Pons (tissue), 1 donor: ENCODE measurements at regions not wholly inside any gene's neighbourhood (a gene's known extent, or its start where the extent isn't known, plus 50 kb on each side); places are given as distances from the start of the nearest gene placed in this dataset.
"Not testable (repeated sequence)": the region's sequence is repeated elsewhere in the genome, so short reads cannot be mapped to it uniquely, and the experiment has no call there.

Experiments used
- DNase-seq: peaks from one replicate; pipeline ENCODE4 v3.0.0-alpha.2; 2016; ENCODE audit warnings: low spot score

DNA sequence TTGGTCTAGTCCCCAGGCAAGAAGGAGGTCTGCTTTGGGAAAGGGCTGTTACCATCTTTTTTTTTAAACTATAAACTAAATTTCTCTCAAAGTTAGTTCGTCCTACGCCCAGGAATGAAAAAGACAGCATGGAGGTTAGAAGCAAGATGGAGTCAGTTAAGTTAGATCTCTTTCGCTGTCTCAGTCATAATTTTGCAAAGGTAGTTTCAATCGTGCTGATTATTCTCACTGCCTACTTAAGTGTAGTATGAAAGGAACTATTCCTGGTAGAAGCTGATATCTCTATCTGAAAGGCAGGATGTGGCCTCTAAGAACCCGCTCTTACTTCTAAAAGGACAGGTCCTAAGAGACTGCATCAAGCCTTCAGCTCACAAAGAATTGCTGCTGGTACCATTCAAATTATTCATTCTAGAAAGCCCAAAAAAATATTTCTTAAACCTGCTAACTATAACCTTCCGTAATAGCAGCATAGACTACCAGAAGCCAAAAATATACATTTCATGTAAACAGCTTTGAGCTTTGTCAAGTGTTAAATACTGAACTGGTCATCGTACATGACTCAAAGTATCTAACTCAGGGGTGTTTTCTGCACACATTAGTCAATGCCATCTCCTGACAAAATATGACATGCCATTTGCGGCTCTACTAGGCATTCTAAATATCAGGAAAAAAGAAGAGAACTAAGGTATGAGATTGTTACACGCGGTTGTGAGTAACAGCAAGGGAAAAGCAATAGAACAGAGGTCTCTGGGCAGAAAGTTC lies 96.0 kb upstream of the CCDC80 start:
- no peak for DNase-seq

- no peak for DNase-seq
These were observed 95.4 kb upstream of the CCDC80 start for GRCh38 chr3:112736386-112736785.

DNA sequence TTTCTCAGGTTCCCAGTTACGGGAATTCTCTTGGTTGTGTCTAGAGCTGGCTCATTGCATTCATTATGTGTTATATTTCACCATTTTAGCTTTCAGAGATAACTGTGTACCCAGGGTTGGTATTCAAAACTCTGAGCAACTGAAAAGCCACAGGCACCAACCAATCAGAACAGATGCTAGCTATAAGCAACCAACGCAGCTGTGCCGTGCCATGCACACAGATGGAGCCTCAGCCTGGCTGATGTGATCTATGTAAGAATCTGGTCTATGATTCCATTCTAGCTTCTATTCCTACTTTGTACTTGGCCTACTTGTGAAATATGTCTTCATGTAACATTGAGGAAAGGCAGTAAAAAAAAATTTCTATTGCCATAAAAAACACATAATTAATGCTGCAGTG lies 95.0 kb upstream of the CCDC80 start:
- no peak for DNase-seq

DNA sequence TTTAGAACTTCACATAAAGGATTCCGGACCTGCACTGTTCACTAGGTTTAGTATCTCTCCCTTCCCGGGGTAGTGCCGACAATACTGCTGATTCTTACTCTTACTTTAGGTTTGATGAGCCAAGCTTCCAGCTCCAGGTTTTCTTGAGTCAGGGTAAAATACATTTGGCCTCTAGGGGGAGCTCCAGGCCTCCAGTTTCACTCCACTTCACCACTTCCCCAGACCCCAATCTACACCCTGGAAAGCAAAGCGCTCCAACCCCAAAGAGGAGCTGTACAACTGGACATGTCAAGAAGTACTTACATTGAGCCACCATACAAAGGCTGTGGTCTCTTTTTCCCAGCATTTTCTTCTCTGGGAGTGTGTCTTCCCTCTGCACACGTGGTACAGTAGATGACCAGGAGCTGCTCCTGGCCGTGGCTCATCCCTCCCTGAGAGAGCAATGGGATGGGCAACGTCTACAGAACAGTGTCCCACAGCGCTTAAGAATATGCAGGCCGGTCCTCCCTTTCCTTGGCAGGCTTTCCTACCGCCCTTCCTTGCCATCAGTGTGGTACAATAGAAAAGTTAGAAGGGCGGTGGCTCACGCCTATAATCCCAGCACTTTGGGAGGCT lies 93.9 kb upstream of the CCDC80 start:
- DNase-seq: peak; percentile 46

GRCh38 chr3:112734171-112734570 lies 93.2 kb upstream of the CCDC80 start:
- DNase-seq: no peak

GRCh38 chr3:112730210-112730609 lies 89.3 kb upstream of the CCDC80 start:
- no peak for DNase-seq

DNA sequence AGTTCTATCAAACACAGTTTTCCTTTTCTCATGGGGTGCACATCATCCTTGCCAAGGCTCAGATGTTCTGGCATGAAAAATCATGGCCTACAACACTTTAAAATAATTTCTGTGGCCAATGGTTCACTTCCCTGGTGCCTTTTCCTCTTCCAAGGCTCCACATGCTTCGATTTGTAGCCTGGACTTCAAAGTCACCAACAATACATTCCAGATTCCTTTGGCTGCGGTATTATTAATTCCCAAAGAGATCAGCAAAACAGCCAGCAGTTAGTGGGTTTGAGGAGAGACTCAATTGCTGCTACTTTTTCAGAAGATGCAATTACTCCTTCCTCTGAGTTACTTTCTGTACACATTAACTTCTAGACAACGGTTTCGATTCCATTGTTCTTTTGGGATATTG lies 80.3 kb upstream of the CCDC80 start:
- no peak for DNase-seq

DNA sequence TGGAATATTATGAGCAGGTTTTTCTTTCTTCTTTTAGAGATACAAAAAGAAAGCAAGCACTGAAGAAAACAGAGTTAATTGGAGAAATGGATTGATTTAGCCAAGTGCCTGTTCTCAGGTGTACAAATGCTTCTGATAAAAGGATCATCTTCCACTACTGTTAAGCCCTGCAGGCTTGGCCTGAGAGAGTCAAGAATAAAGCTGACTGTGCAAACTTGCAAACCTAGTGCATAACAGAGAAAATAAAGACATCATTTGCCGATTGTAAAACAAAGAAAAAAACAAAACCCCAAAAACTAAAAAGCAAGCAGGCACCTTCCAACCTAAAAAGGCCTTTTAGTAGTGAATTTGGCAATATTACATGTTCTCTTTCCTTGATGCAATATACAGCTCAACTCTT lies 78.0 kb upstream of the CCDC80 start:
- no peak for DNase-seq

- DNase-seq: no peak
These were observed 77.6 kb upstream of the CCDC80 start for GRCh38 chr3:112718516-112718915.

- no peak for DNase-seq
These were observed 69.0 kb upstream of the CCDC80 start for GRCh38 chr3:112709911-112710310.

DNA sequence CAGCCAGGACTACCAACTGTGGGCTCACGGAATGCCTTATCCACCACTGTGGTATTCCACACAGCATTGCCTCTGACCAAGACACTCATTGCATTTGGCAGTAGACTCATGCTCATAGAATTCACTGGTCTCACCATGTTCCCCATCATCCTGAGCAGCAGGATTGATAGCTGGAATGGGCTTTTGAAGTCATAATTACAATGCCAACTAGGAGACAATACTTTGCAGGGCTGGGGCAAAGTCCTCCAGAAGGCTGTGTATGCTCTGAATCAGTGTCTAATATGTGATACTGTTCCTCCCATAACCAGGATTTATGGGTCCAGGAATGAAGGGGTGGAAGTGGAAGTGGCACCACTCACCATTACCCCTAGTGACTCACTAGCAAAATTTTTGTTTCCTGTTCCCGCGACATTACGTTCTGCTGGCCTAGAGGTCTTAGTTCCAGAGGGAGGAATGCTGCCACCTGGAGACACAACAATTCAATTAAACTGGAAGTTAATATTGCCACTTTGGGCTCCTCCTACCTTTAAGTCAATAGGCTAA lies 58.6 kb upstream of the CCDC80 start:
- DNase-seq: no peak

DNA sequence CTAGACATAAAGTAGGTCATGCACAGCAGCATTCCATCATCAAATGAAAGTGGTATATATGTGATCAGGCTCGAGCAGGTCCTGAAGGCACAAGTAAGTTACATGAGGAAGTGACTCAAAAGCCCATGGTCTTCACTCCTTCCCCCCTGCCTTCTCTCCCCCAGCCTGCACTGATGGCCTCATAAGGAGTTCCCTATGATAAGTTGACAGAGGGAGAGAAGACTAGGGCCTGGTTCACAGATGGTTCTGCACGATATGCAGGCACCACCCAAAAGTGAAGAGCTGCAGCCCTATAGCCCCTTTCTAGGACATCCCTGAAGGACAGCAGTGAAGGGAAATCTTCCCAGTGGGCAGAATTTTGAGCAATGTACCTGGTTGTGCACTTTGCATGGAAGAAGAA lies 57.5 kb upstream of the CCDC80 start:
- DNase-seq: not testable (repeated sequence)

GRCh38 chr3:112696244-112696643 lies 55.3 kb upstream of the CCDC80 start:
- DNase-seq: not testable (repeated sequence)

- DNase-seq: not testable (repeated sequence)
These were observed 54.6 kb upstream of the CCDC80 start for GRCh38 chr3:112695377-112696108.

GRCh38 chr3:112694906-112695305 lies 54.0 kb upstream of the CCDC80 start:
- not testable (repeated sequence) for DNase-seq

DNA sequence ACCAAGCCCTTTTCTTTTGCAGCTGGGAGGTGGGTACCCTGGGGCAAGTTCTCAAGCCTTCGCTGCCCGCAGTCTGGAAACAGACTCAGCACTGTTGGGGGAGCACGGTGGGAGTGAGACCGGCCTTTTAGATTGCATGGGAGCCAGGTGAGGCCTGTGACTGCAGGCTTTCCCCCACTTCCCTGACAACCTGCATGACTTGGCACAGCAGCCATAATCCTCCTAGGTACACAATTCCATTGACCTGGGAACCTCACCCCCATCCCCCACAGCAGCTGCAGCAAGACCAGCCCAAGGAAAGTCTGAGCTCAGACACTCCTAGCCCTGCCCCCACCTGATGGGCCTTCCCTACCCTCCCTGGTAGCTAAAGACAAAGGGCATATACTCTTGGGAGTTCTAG lies 52.2 kb upstream of the CCDC80 start:
- DNase-seq: no peak
